NCI-H82 treated with DMSO at 0.1 percent for 48 hours (cell line): ENCODE measurements at regions not wholly inside any gene's neighbourhood (a gene's known extent, or its start where the extent isn't known, plus 50 kb on each side); places are given as distances from the start of the nearest gene placed in this dataset.

ENCODE experiments used
- DNase-seq: peaks from one replicate; lab custom pipeline; 2025; ENCODE audit not compliant: unreplicated experiment; lab: John Stamatoyannopoulos, UW

DNA sequence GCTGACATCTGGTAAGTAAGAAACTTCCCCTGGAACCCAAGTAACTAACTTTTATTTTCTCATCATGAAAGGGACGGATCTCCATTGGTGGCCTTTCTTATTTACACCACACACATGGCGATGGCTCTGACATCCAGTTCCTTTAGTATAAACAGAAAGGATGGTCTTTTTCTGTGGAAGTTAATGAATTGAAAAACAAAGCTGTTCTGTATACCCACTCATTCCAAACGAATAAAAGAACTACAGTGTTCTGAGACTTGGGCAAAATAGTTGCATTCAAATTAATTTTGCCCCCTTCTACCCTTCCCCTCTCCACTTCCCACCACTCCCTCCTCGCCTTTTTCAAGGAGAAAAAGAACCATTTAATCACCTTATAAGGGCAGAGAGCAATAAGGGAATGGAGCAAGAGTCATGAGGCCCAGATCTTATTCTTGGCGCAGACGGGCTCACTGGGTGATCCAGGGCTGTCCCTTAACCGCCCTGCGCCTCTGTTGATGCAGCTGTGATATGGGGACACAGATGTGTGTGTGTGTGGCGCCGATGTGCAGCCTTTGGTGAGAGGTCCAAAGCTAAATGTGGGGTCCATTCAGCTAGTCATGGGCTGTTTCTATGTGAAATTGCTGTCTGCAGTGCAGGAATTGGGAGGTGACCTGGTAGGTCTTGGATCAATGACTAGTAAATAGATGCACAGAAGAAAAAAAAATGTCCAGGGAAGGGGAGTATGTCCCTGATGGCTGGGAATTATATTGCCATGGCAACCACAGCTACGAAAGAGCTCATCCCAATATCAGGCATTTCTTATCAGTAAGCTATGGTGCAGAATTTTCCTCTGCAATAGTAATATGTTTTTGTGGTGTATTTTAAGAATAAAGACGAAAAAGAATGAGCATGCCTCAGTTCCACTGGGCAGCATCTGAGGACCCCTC lies 141.5 kb upstream of the ERCC6L2 start:
- no peak for DNase-seq

DNA sequence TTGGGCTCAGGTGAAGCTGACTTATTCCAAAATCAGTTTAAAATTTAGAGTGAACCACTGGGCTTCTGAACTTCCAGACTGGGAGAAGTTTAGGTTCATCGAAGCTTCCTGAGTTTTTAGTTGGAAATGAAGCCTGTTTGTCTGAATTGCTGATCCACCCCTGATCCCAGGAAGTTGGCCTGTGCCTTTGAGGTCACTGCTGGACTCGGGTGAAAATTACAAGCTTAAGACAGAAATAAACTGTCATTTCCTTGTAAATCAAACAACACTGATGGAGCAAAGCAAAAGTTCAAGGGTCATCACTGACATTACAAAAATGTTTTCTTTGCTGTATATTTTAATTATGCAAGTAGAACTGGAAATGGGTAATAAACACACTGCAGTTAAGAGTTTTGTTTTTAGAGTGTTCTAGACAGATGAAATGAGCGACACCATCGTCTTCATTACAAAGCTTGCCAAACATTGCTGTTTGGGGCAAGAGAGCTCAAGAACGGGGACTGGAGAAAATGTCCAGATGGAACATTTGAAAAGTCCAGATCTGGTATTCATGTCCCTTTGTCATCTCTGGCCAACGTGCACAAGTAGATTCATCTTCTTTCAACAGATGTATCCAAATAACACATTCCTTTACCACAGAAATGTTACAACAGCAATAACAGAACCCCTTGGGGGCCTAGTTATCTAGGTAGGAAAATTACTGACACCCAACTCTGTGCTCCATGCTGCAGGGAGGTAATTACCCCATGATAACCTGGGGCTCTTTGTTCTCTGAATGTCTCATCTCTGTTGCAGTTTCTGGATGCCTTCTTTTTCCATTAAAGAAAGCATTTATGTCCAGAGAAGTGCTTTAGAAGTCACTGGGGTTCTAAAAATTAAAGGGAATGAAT lies 142.4 kb upstream of the ERCC6L2 start:
- DNase-seq: no peak

DNA sequence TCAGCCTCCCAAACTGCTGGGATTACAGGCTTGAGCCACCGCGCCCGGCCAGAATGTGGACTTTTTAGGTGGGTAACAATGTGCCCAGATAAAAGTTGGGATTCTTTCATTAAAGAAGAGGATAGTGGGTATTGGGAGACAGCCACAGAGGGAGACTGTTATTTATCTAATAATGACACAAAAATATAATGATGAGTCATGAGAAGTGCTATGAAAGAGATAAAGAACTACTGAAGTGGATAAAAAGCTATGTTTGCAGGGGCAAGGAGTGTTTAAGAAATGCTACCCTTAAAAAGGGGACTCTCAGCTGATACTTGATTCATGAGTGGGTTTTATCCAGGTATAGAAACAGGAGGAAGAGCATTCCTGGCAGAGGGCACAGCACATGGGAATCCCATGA lies 143.6 kb upstream of the ERCC6L2 start:
- DNase-seq: no peak

DNA sequence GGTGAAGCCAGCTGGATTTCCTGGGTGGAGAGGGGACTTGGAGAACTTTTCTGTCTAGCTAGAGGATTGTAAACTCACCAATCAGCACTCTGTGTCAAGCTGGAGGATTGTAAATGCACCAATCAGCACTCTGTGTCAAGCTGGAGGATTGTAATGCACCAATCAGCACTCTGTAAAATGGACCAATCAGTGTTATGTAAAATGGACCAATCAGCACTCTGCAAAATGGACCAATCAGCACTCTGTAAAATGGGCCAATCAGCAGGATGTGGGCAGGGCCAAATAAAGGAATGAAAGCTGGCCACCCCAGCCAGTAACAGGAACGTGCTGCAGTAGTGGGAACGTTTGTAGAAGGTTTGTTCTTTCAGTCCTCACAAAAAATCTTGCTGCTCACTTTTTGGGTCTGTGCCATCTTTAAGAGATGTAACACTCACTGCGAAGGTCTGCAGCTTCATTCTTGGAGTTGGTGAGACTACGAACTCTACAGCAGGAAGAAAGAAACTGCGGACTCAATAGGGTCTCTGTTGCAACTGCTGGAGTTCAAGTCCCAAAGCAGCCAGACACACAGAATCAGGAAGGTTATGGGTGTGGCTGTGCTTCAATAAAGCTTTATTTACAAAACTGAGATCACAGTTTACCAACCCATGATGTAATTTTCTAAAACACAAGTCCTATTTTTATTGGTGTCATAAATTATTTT lies 145.7 kb upstream of the ERCC6L2 start:
- DNase-seq: no peak

DNA sequence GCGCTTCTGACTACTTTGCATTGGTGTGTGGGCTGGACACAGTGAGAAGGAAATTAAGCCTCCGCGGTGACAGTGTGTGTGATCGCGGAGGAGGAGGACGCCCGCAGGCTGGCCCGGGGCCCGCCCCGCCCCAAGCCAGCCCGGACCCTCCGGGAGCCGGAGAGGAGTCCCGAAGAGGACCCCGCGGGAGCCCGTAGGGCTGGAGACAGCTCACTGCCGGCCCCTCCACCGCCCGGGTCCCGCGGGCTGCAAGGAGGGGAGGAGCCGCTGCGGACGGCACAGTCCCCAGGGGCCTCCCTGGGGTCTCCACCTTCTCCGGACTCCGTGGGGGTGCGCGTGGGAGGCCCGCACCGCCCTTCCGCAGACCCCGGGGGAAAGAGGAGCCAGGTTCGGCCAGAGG lies 146.4 kb upstream of the ERCC6L2 start:
- DNase-seq: no peak

DNA sequence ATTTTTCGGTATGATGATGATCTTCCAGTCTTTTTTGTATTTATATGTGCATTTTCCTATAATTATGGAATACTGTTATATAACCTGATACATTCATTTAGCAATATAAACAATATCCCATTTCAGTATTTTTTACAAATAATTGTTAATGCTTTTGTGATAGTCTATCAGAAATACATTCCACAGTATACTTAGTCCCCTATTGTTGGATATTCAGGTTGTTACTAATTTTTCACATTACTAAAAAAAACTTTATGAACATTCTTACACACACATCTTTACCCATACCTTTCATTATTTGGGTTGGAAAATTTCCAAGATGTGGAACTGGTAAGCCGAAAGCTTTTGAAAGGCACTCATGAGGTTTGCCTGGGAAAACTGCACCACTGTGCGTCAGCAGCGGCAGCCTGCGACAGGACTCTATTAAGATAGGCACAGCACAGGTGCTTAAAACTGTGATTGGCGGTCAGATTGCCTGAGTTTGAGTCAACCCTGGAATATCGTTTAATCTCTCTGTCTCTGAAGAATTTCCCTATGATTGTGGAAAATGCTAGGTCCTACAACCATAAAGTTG lies 147.5 kb upstream of the ERCC6L2 start:
- DNase-seq: no peak

DNA sequence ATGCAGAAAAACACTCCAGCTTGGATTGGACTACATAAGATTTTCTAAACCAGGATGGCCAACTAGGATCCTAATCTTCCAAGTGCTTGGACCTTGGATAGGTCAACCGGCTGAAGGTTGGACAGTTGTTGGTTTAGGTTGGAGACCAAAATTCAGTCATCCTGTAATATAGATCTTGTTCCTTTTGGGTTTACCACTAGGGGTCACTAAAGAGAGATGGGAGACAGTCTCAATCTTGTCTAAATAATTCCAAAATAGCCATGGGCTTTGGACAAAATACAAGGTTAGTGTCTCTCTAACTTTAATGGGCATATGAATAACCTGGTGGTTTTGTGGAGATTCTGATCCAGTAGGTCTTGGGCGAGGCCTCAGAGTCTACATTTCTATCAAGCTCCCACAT lies 148.7 kb upstream of the ERCC6L2 start:
- DNase-seq: peak; percentile 19

DNA sequence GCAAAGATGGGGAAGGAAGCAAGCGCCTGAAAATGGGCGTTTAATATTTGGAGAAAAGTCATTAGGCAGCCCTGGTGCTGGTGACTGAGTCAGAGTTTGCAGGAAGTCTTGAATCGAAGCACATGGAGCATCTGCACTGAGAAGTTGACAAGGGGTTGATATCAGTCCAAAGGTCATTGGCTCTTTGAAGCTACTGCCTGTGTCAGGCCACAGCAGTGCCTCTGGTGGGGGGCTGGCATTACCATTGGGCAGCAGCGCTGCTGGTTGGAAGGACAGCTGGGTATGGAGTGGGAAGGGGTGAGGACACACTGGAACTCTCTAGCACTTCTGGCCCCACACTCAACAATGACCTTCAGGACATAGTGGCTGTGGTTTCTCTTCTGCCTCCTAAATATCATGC lies 150.4 kb upstream of the ERCC6L2 start:
- DNase-seq: no peak

DNA sequence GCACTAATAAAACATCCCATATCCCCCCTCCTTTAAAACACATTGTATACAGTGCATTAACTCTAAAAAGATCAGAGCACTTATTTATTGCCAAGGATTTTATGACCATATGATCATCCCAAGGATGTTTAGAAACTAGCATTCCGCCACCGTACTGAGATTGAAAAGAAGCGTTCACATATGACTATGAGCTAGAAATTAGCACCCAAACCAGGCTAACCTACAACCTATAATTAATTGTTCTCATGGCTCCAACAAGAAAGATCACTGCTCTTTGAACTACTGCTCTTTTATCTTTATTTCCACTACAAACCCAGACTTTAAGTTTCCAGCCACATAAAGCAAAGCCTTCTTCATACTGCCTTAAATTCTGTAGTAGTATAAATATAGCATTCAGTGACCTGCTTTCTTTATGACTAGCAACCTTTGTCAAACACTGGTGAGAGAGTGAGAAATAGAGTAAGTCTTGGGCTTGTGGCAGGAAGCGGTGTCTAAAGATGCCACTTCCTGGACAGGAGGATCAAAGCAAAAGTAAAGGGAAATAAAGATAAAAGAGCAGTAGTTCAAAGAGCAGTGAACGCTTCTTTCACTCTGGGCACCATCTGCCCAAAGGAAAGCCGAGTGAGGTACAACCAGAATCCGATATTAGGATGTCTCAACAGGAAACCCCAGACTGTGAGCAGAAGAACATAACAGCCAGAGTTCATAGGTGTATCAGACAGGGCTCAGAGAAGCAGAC lies 151.1 kb upstream of the ERCC6L2 start:
- no peak for DNase-seq

DNA sequence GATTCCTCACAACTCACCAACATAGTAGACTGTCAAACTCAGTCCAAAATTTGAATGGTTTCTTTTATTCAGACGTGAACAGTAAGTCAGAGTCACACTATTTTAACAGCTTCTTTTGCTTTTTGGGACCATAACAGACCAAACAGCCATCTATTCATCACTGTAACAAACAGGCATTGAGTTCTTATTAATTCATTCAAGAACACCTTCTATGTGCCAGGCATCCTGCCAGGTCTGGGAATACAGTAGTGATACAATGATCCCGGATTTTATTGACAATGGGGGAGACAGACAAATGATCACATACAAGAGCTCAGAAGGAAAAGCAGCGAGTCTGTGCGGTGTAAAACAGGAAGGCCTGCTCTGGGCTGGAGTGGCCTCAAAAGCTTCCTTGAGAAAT lies 153.3 kb upstream of the ERCC6L2 start:
- no peak for DNase-seq

DNA sequence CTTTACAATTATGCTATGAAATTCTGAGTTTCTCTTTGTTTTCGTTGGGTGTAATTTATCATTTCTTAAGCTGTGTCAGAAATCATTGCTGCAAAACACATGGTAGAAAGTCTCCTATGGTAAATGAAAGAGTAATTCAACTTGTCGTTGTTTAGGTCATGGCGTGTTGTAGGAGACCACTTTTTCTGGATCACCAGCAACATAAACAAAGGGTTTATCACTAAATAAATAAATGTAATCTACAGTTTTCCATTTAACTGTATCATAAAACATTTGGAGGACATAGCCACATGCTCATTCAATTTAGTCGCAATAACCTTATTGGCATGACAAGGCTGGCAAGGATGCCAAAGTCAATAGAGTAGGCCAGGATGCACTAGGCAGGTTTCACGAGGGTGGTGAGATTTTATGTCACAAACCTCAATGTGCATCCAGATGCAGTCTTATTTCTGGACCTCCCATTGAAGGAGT lies 154.4 kb upstream of the ERCC6L2 start:
- DNase-seq: no peak

DNA sequence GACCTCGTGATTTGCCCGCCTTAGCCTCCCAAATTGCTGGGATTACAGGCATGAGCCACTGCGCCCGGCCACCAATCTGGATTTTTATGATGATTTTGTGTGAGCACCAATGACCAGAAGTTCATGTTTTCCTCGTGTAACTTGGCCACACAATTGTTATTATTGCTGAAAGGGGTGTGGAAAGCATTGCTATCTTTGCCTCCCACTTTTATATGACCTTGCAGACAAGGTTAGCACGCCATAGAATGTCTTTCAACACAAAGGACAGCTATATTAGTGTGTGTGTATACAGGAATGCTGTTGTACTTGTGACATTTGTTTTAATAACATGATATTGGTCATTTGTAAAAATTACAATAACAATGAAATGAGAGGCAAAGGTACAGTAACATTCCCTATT lies 155.0 kb upstream of the ERCC6L2 start:
- no peak for DNase-seq

DNA sequence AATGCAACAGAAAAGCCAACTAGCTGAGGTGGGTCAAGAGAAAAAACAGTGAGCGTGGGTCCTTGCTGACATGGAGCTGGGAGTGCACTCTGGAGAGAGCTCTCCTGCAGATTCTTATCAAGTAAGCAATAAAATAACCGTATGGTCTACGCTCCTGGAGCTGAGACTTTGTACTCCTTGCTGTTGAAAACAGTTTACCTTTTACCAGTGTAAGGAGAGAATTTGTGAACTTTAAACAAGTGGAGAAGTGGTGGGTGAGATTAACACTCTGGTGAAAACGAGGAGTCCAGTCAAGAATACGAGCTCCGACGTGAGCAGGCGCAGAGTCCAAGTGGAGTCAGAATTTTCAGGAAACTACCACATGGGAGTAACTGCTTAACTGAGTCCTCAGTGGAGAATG lies 156.1 kb upstream of the ERCC6L2 start:
- DNase-seq: no peak

DNA sequence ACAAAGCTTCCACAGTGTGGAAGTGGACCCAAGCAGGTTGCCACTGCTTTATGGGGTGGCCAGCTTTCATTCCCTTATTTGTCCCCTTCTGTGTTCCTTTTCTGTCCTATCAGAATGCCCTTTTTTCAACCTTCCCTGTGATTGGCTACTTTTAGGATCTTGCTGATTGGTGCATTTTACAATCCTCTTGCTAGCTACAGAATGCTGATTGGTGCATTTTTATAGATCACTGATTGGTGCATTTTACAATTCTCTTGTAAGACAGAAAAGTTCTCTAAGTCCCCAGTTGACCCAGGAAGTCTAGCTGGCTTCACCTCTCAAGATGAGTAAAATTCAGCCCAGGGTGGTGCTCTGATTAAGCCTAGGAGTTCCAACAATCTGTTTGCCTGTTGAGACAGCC lies 157.2 kb upstream of the ERCC6L2 start:
- DNase-seq: no peak

DNA sequence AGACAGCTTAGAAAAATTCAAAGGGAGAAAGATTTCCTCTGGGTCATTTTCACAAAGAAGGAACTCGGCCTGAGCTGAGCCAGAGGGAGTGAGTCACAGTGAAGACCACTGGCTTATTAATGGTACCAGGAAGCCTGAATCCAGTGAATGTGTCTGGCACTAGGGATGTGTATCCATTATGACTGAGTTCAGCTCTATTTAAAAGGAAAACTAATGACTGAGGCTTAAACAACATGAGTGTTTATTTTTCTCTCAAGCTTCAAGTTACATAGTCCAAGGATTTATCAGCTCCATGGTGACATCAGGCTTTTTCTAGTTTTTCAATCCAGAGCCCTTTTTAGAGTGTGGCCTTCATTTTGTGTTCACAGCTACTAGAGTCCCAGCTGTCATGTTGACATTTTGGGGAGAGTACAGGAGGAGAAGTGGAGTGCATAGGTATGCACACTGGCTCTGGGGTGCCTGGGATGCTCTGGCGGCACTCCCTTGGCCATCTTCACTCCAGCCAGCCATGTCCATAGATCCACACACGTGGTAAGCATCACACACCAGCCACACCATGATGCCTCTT lies 159.5 kb upstream of the ERCC6L2 start:
- DNase-seq: no peak

DNA sequence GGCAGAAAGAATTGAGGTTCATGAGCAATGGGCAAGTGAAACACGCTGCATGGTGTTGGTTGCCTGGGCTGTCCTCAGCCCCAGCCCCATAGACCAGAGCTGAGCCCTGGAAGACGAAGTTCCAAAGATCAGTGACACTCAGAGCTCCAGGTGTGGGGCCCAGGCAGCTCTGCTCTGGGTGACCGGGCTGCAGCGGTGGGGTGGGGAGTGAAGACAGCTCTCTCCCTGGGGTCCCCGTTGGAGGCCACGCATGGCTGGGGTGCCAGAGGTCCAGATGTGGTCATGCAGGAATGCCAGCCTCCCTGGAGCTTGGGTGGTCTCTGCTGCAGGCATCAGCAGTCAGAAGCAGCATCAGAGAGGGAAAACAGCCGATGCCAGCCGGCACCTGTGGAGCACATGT lies 165.0 kb upstream of the ERCC6L2 start:
- DNase-seq: no peak

DNA sequence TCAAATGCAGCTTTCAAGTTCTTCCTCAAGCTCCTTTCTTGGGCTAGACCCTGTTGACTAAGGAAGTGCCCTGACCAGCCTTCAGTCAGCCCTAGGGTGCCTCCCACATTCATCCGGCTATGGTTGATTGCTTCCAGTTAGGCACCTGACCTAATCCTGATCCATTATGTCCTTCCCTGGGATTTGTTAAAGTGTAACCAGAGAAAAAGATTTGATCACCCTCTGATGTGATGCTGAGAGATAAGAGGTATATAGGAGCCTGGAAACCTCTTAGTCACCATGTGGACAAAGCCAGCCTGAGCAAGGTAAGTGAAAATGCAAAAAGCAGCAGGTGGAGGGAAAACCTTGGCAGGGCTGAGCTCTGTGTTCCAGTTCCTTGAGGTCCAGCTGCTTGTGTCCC lies 178.8 kb upstream of the ERCC6L2 start:
- DNase-seq: no peak

DNA sequence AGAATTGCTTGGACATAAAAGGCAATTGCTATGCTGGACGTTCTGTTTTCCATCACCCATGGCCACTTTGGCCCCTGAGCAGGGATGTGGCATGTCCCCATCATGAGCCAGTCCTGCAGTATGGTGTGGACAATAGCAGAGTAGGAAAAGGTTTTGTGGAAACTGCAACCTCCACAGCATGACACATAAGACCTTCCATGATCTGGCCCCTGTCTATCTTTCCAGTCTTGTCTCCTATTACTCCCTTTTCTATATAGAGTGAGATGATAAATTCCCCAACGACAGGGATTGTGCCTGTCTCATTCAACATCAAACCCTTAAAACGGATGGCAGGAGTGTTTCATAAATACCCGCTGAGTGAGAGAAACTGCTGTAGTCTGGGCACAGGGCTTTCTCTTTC lies 174.7 kb upstream of the PTCH1 start:
- no peak for DNase-seq

DNA sequence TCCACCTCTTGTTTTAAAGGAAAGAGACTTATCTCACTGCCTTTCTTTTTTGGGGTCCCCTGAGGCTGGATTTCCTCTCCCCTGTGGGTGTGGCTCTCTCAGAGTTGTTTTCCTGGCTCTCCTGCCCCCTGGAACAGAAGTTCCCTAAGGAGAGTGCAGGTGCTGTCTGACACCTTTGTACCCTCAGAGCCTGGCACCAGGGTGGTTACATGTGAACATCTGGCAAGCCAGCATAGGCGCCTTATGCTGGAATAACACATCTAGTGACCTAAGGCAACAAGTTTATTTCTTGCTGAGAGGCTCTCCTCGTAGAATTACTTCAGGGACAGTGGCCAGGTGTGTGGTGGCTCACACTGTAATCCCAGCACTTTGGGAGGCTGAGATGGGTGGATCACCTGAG lies 172.9 kb upstream of the PTCH1 start:
- DNase-seq: no peak

DNA sequence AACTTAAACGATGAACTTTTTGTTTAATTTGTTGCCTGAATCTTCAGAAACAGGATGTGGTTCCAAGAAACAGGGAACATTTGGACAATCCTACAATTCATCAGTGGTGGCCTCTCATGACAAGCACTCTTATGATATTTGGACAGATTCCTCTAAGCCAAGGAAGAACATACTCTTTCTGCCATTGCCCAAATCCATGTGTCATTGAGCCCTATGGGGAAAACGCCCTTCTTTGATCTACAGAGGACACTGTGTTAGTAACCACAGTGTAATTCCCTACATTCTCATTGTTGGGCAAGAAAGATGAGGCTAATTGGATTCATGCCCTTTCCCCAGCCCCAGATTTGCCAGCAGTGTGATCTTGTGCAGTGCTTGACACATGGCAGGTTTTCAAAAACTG lies 167.7 kb upstream of the PTCH1 start:
- no peak for DNase-seq
